HFFc6 (cell line): ENCODE measurements at regions not wholly inside any gene's neighbourhood (a gene's known extent, or its start where the extent isn't known, plus 50 kb on each side); places are given as distances from the start of the nearest gene placed in this dataset.

Experiments
- DNase-seq: peaks from one replicate; pipeline ENCODE4 v3.0.0-alpha.2; 2018
- H3K27ac Mint-ChIP-seq: 2 replicates; pipeline ENCODE4 v1.8.0; 2020; ENCODE audit warnings: mild to moderate bottlenecking, mixed read lengths
- H3K27me3 Mint-ChIP-seq: 2 replicates; pipeline ENCODE4 v1.8.0; 2021; ENCODE audit warnings: mild to moderate bottlenecking, moderate library complexity, mixed read lengths; ENCODE audit not compliant: insufficient read depth
- H3K36me3 Mint-ChIP-seq: 2 replicates; pipeline ENCODE4 v1.8.0; 2021; ENCODE audit warnings: low read depth, mixed read lengths
- H3K4me1 Mint-ChIP-seq: 2 replicates; pipeline ENCODE4 v1.8.0; 2020; ENCODE audit warnings: low read depth, mixed read lengths
- H3K4me3 Mint-ChIP-seq: 2 replicates; pipeline ENCODE4 v1.8.0; 2020; ENCODE audit warnings: mild to moderate bottlenecking, moderate library complexity, mixed read lengths
- H3K9me3 Mint-ChIP-seq: 2 replicates; pipeline ENCODE4 v1.8.0; 2020; ENCODE audit warnings: mild to moderate bottlenecking, mixed read lengths
- CTCF ChIP-seq: fragments of 200-600 bp; sonication (generic); IDR thresholded peaks from 2 replicates; pipeline ENCODE4 v1.5.0; 2021; ENCODE audit warnings: antibody characterized with exemption, mild to moderate bottlenecking

GRCh38 chr2:34174506-34174905, 575.4 kb upstream of the FAM98A start:
- Mint-ChIP-seq H3K27me3 (no peaks in the 10 kb centered on the region), H3K4me1 (no peaks in the 10 kb centered on the region), H3K27ac (no peak overlapping the region), H3K9me3 (peaks cover 39% of the 10 kb centered on the region), H3K4me3 (no peak overlapping the region), H3K36me3 (no peaks in the 10 kb centered on the region; the same call in 1 of the 2 replicates)
- DNase-seq = no peak
- no peak for TF ChIP-seq CTCF

GRCh38 chr2:34162231-34162630, 563.1 kb upstream of the FAM98A start:
- Mint-ChIP-seq H3K27ac (no peak overlapping the region), H3K4me1 (no peaks in the 10 kb centered on the region), H3K4me3 (no peak overlapping the region), H3K9me3 (peaks cover 14% of the 10 kb centered on the region), H3K36me3 (no peaks in the 10 kb centered on the region), H3K27me3 (no peaks in the 10 kb centered on the region)
- no peak for TF ChIP-seq CTCF
- no peak for DNase-seq

GRCh38 chr2:34161549-34161948, 562.5 kb upstream of the FAM98A start:
- DNase-seq = no peak
- Mint-ChIP-seq H3K27ac (no peak overlapping the region), H3K4me1 (no peaks in the 10 kb centered on the region), H3K4me3 (no peak overlapping the region), H3K27me3 (no peaks in the 10 kb centered on the region), H3K36me3 (no peaks in the 10 kb centered on the region), H3K9me3 (peaks cover 14% of the 10 kb centered on the region)
- no peak for TF ChIP-seq CTCF

- H3K4me1 Mint-ChIP-seq = no peaks in the 10 kb centered on the region
- H3K27ac Mint-ChIP-seq = no peak overlapping the region
- H3K36me3 Mint-ChIP-seq = no peaks in the 10 kb centered on the region
- no peaks in the 10 kb centered on the region for H3K27me3 Mint-ChIP-seq
- DNase-seq = no peak
- no peak for TF ChIP-seq CTCF
- H3K4me3 Mint-ChIP-seq = no peak overlapping the region
- H3K9me3 Mint-ChIP-seq = peaks cover 14% of the 10 kb centered on the region
Measured at GRCh38 chr2:34159901-34160300, 560.8 kb upstream of the FAM98A start.

GRCh38 chr2:34153484-34153883, 554.4 kb upstream of the FAM98A start:
- no peak for TF ChIP-seq CTCF
- peaks cover 18% of the 10 kb centered on the region for H3K9me3 Mint-ChIP-seq
- DNase-seq = no peak
- peaks cover 3% of the 10 kb centered on the region; the same call in 1 of the 2 replicates for H3K36me3 Mint-ChIP-seq
- H3K4me1 Mint-ChIP-seq = no peaks in the 10 kb centered on the region
- no peak overlapping the region for H3K27ac Mint-ChIP-seq
- H3K4me3 Mint-ChIP-seq = no peak overlapping the region
- 0 out of 2 replicates have a peak, but pooled peaks cover 2% of the 10 kb centered on the region for H3K27me3 Mint-ChIP-seq

GRCh38 chr2:34147780-34148179, 548.7 kb upstream of the FAM98A start:
- H3K27ac Mint-ChIP-seq = no peak overlapping the region
- peaks cover 2% of the 10 kb centered on the region; the same call in 1 of the 2 replicates for H3K27me3 Mint-ChIP-seq
- no peak for TF ChIP-seq CTCF
- H3K4me3 Mint-ChIP-seq = no peak overlapping the region
- H3K36me3 Mint-ChIP-seq = peaks cover 3% of the 10 kb centered on the region; the same call in 1 of the 2 replicates
- H3K4me1 Mint-ChIP-seq = no peaks in the 10 kb centered on the region
- DNase-seq = no peak
- H3K9me3 Mint-ChIP-seq = peaks cover 14% of the 10 kb centered on the region
